H9 (cell line): ENCODE measurements at regions not wholly inside any gene's neighbourhood (a gene's known extent, or its start where the extent isn't known, plus 50 kb on each side); places are given as distances from the start of the nearest gene placed in this dataset.
"Not testable (repeated sequence)": the region's sequence is repeated elsewhere in the genome, so short reads cannot be mapped to it uniquely, and the experiment has no call there.

Experiments used
- DNase-seq: peaks from one replicate; pipeline ENCODE4 v3.0.0-alpha.2; 2017
- H2AFZ ChIP-seq: one replicate; pipeline ENCODE4 v1.6.1; 2013; ENCODE audit warnings: mild to moderate bottlenecking, low read length, control low read depth, moderate library complexity
- H2AK5ac ChIP-seq: 2 replicates; pipeline ENCODE4 v1.6.1; 2013; ENCODE audit warnings: low read length, control low read depth, mixed read lengths; ENCODE audit not compliant: insufficient read length
- H2BK120ac ChIP-seq: one replicate; pipeline ENCODE4 v1.6.1; 2013; ENCODE audit warnings: low read depth, mild to moderate bottlenecking, low read length, control low read depth, inconsistent platforms; ENCODE audit not compliant: poor library complexity, severe bottlenecking
- H2BK12ac ChIP-seq: 2 replicates; pipeline ENCODE4 v1.6.1; 2013; ENCODE audit warnings: low read length, control low read depth, mixed read lengths, low read depth; ENCODE audit not compliant: insufficient read length
- H2BK15ac ChIP-seq: 2 replicates; pipeline ENCODE4 v1.6.1; 2013; ENCODE audit warnings: low read depth, low read length, control low read depth
- H2BK20ac ChIP-seq: one replicate; pipeline ENCODE4 v1.6.1; 2013; ENCODE audit warnings: low read depth, mild to moderate bottlenecking, low read length, control low read depth, inconsistent platforms; ENCODE audit not compliant: poor library complexity, severe bottlenecking
- H2BK5ac ChIP-seq: 2 replicates; pipeline ENCODE4 v1.6.1; 2013; ENCODE audit warnings: low read length, control low read depth, mixed read lengths; ENCODE audit not compliant: insufficient read length
- H3K14ac ChIP-seq: 2 replicates; pipeline ENCODE4 v1.6.1; 2013; ENCODE audit warnings: low read length, control low read depth; ENCODE audit not compliant: insufficient read depth
- H3K18ac ChIP-seq: 2 replicates; pipeline ENCODE4 v1.6.1; 2013; ENCODE audit warnings: low read depth, mild to moderate bottlenecking, mixed read lengths, low read length, control low read depth; ENCODE audit not compliant: insufficient read length
- H3K23ac ChIP-seq: 2 replicates; pipeline ENCODE4 v1.6.1; 2013; ENCODE audit warnings: low read length, control low read depth, mixed read lengths, low read depth; ENCODE audit not compliant: insufficient read length
- H3K23me2 ChIP-seq: 2 replicates; pipeline ENCODE4 v1.6.1; 2013; ENCODE audit warnings: low read depth, mild to moderate bottlenecking, mixed read lengths, low read length, control low read depth; ENCODE audit not compliant: insufficient read length, poor library complexity, severe bottlenecking
- H3K27ac ChIP-seq: 2 replicates; pipeline ENCODE4 v1.5.1; 2013; ENCODE audit warnings: low read length, control low read depth, mixed read lengths, low read depth; ENCODE audit not compliant: insufficient read length
- H3K27me3 ChIP-seq: 2 replicates; pipeline ENCODE4 v1.6.1; 2013; ENCODE audit warnings: low read length, control low read depth, inconsistent platforms; ENCODE audit not compliant: insufficient read depth
- H3K4ac ChIP-seq: 2 replicates; pipeline ENCODE4 v1.6.1; 2013; ENCODE audit warnings: low read depth, mild to moderate bottlenecking, control low read depth, inconsistent platforms, low read length, moderate library complexity
- H3K4me1 ChIP-seq: 2 replicates; pipeline ENCODE4 v1.6.1; 2013; ENCODE audit warnings: low read length, control low read depth, inconsistent platforms; ENCODE audit not compliant: insufficient read depth
- H3K4me2 ChIP-seq: 2 replicates; pipeline ENCODE4 v1.6.1; 2013; ENCODE audit warnings: low read length, control low read depth, mixed read lengths; ENCODE audit not compliant: insufficient read length, insufficient read depth
- H3K56ac ChIP-seq: 2 replicates; pipeline ENCODE4 v1.6.1; 2013; ENCODE audit warnings: low read depth, mild to moderate bottlenecking, mixed read lengths, low read length, control low read depth; ENCODE audit not compliant: insufficient read length
- H3K79me1 ChIP-seq: 2 replicates; pipeline ENCODE4 v1.6.1; 2013; ENCODE audit warnings: low read depth, mild to moderate bottlenecking, moderate library complexity, low read length, control low read depth, inconsistent platforms; ENCODE audit not compliant: insufficient read depth, poor library complexity, severe bottlenecking
- H3K79me2 ChIP-seq: 2 replicates; pipeline ENCODE4 v1.6.1; 2013; ENCODE audit warnings: low read length, control low read depth, inconsistent platforms; ENCODE audit not compliant: insufficient read depth
- H3K9ac ChIP-seq: 2 replicates; pipeline ENCODE4 v1.6.1; 2013; ENCODE audit warnings: low read length, control low read depth, mixed read lengths; ENCODE audit not compliant: insufficient read length; ENCODE audit errors: extremely low read depth
- H3K9me3 ChIP-seq: one replicate; pipeline ENCODE4 v1.6.1; 2013; ENCODE audit warnings: low read depth, low read length, inconsistent platforms; ENCODE audit not compliant: control insufficient read depth
- H3T11ph ChIP-seq: one replicate; pipeline ENCODE4 v1.6.1; 2013; ENCODE audit warnings: mild to moderate bottlenecking, low read length, control low read depth, inconsistent platforms
- H4K20me1 ChIP-seq: one replicate; pipeline ENCODE4 v1.6.1; 2013; ENCODE audit not compliant: control insufficient read depth, insufficient read length, insufficient read depth
- H4K5ac ChIP-seq: 2 replicates; pipeline ENCODE4 v1.6.1; 2013; ENCODE audit warnings: low read depth, mild to moderate bottlenecking, mixed read lengths, low read length, control low read depth; ENCODE audit not compliant: insufficient read length
- H4K8ac ChIP-seq: replicated peaks from 2 replicates; pipeline ENCODE4 v1.6.1; 2013; ENCODE audit warnings: low read length, control low read depth, mixed read lengths, low read depth; ENCODE audit not compliant: insufficient read length
- H4K91ac ChIP-seq: 2 replicates; pipeline ENCODE4 v1.6.1; 2013; ENCODE audit warnings: low read depth, mild to moderate bottlenecking, moderate library complexity, mixed read lengths, low read length, control low read depth; ENCODE audit not compliant: insufficient read length
- H3K27ac Mint-ChIP-seq, 3 experiments: 2 replicates in 2 of 3; 3 replicates in 1 of 3; pipeline ENCODE4 v1.8.0; 2020 to 2021; ENCODE audit warnings: mixed read lengths in 3 of 3, mild to moderate bottlenecking in 1 of 3, moderate library complexity in 1 of 3
- H3K27me3 Mint-ChIP-seq: 2 replicates; pipeline ENCODE4 v1.8.0; 2021; ENCODE audit warnings: low read depth, mild to moderate bottlenecking, moderate library complexity, mixed read lengths
- H3K36me3 Mint-ChIP-seq, 3 experiments: 2 replicates in 2 of 3; 3 replicates in 1 of 3; pipeline ENCODE4 v1.8.0; 2020 to 2021; ENCODE audit warnings: low read depth in 3 of 3, mixed read lengths in 3 of 3; ENCODE audit not compliant: insufficient read depth in 1 of 3
- H3K4me1 Mint-ChIP-seq, 2 experiments: 2 replicates each; pipeline ENCODE4 v1.8.0; 2020; ENCODE audit warnings: mixed read lengths in 2 of 2
- H3K4me3 Mint-ChIP-seq, 2 experiments: 2 replicates in 1 of 2; 3 replicates in 1 of 2; pipeline ENCODE4 v1.8.0; 2020 to 2021; ENCODE audit warnings: mild to moderate bottlenecking in 2 of 2, mixed read lengths in 2 of 2, moderate library complexity in 1 of 2
- H3K9me3 Mint-ChIP-seq, 2 experiments: 2 replicates in 1 of 2; 3 replicates in 1 of 2; pipeline ENCODE4 v1.8.0; 2020; ENCODE audit warnings: mild to moderate bottlenecking in 2 of 2, mixed read lengths in 2 of 2, moderate library complexity in 1 of 2
- CTCF ChIP-seq: fragments of 200-600 bp; sonication (generic); conservative IDR thresholded peaks from 3 replicates; pipeline ENCODE4 v1.8.0; 2021; ENCODE audit warnings: antibody characterized with exemption, mild to moderate bottlenecking
- WGBS: extraction: QIAGEN DNeasy Blood & Tissue Kit; methylation state at CpG from one replicate; pipeline ENCODE4 v1.1.7; 2013; ENCODE audit warnings: missing lambda C conversion rate, low lambda C conversion rate, mixed read lengths; ENCODE audit not compliant: insufficient read length; ENCODE audit errors: extremely low coverage; 5-methylcytosine and 5-hydroxymethylcytosine counted together

DNA sequence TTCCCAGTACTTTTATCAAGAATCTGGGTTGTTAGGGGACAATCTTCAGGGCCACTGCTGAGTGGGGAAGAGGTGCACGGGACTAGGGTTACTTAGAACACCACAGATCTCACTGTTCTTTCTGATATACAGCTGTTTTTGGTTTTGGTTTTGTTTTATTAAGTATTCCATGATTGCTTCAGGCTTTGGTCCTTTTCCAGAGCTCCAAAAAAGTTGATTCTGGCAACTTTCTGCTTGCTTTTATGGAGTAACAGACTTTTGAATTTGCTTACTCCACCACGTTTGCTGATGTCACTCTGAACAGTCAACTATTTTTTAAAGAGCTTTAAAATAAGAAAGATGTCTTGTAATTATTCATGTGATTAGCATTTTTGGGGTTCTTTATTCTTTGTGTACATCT, 368.1 kb upstream of the FOXG1 start:
- no CpG with 5 or more reads among the region's 2 CpGs for WGBS
- H3K27me3 Mint-ChIP-seq: no peaks in the 10 kb centered on the region
- no peak for DNase-seq

GRCh38 chr14:28401705-28402104, 364.9 kb upstream of the FOXG1 start:
- H2BK15ac ChIP-seq, H3K27me3 Mint-ChIP-seq: not testable (repeated sequence)
- WGBS: no CpG with 5 or more reads among the region's 4 CpGs

More for the DNA sequence above, 368.1 kb upstream of the FOXG1 start:
- no peak overlapping the region for H2AK5ac ChIP-seq
- no peaks in the 10 kb centered on the region for H3K36me3 Mint-ChIP-seq
- no peak overlapping the region for H2BK20ac ChIP-seq
- no peak overlapping the region for H2BK15ac ChIP-seq
- H3T11ph ChIP-seq: no peak overlapping the region
- H3K27ac Mint-ChIP-seq: no peak overlapping the region
- H3K4me2 ChIP-seq: no peak overlapping the region
- no peak overlapping the region for H3K14ac ChIP-seq
- no peak overlapping the region for H4K91ac ChIP-seq
- H3K23me2 ChIP-seq: no peaks in the 10 kb centered on the region
- H4K20me1 ChIP-seq: no peaks in the 10 kb centered on the region
- H3K18ac ChIP-seq: no peak overlapping the region
- no peak overlapping the region for H3K4ac ChIP-seq
- no peak overlapping the region for H3K9ac ChIP-seq
- no peaks in the 10 kb centered on the region for H3K4me1 Mint-ChIP-seq
- no peak overlapping the region for H4K5ac ChIP-seq
- no peak overlapping the region for H2BK5ac ChIP-seq
- H3K27ac ChIP-seq: no peak overlapping the region
- H3K79me2 ChIP-seq: no peaks in the 10 kb centered on the region
- no peak for TF ChIP-seq CTCF
- H3K9me3 Mint-ChIP-seq: peaks cover 4 to 6% of the 10 kb centered on the region in 2 experiments; a peak in 3 of 5 replicates
- H3K23ac ChIP-seq: no peak overlapping the region
- no peak overlapping the region for H2AFZ ChIP-seq
- H2BK120ac ChIP-seq: no peak overlapping the region
- H4K8ac ChIP-seq: no peak overlapping the region
- H3K4me3 Mint-ChIP-seq: no peak overlapping the region
- H3K4me1 ChIP-seq: no peaks in the 10 kb centered on the region
- no peaks in the 10 kb centered on the region for H3K9me3 ChIP-seq
- H3K56ac ChIP-seq: no peak overlapping the region
- H3K79me1 ChIP-seq: no peaks in the 10 kb centered on the region
- no peak overlapping the region for H2BK12ac ChIP-seq
- no peaks in the 10 kb centered on the region for H3K27me3 ChIP-seq

More at GRCh38 chr14:28401705-28402104, 364.9 kb upstream of the FOXG1 start:
- H3K4me2 ChIP-seq, DNase-seq, H3K79me1 ChIP-seq, H3K4me1 ChIP-seq, H3K9me3 Mint-ChIP-seq, H2BK120ac ChIP-seq, H2BK5ac ChIP-seq, H3K14ac ChIP-seq, H3K18ac ChIP-seq, H3K56ac ChIP-seq, H2BK12ac ChIP-seq, H4K8ac ChIP-seq, H3K27ac ChIP-seq, H3K4me3 Mint-ChIP-seq, H3K9me3 ChIP-seq, H3K36me3 Mint-ChIP-seq, H3K23ac ChIP-seq, H3K27me3 ChIP-seq, H4K20me1 ChIP-seq, H3K9ac ChIP-seq, H3K27ac Mint-ChIP-seq, H2AK5ac ChIP-seq, H3K4me1 Mint-ChIP-seq, H2BK20ac ChIP-seq, H3T11ph ChIP-seq, H4K5ac ChIP-seq, H2AFZ ChIP-seq, H3K79me2 ChIP-seq, H3K23me2 ChIP-seq, H3K4ac ChIP-seq, H4K91ac ChIP-seq: not testable (repeated sequence)
